K562 (cell line): ENCODE measurements at regions not wholly inside any gene's neighbourhood (a gene's known extent, or its start where the extent isn't known, plus 50 kb on each side); places are given as distances from the start of the nearest gene placed in this dataset.

Experiments
- ATAC-seq: fragments of 200-7000 bp; cut with Tn5 transposase; 3 replicates; pipeline ENCODE4 v1.9.1; 2020; ENCODE audit warnings: moderate library complexity
- BruUV-seq: library from RNA; stranded (reverse); fragments of 400-500 nt; replicated peaks from 2 replicates; lab custom pipeline; 2021; lab: Mats Ljungman, UMichigan
- CTCF ChIA-PET: fragments of 300-600 bp; formaldehyde crosslinking; extraction: SDS; loops from one replicate; lab custom pipeline; 2021; ENCODE audit warnings: low intra/inter-chr PET ratio; lab: Yijun Ruan, JAX
- POLR2A ChIA-PET: fragments of 300-600, 350-650 bp; sonication (Branson Sonifier 250); formaldehyde crosslinking; extraction: SDS; loops from one replicate; lab custom pipeline; 2021; ENCODE audit warnings: antibody characterized with exemption, inconsistent platforms; lab: Yijun Ruan, JAX
- DNase-seq, 4 experiments: peaks; one replicate each; pipeline versions ENCODE4 v3.0.0 to v3.0.0-alpha.2; 2011 to 2018; ENCODE audit warnings: low spot score in 3 of 4, mixed read lengths in 3 of 4; ENCODE audit errors: extremely low read depth in 1 of 4
- FAIRE-seq: peaks from 2 replicates; lab custom pipeline; 2011; peaks lifted over from hg19 to GRCh38; lab: Jason Lieb, UNC
- H2AFZ ChIP-seq: 2 replicates; pipeline ENCODE4 v1.6.0; 2011; ENCODE audit warnings: low read depth, low read length, control low read depth, inconsistent platforms
- H3K27ac ChIP-seq: fragments of 200-600 bp; 3 replicates; pipeline ENCODE4 v1.8.0; 2011; ENCODE audit warnings: low read depth, mild to moderate bottlenecking, control low read depth, inconsistent platforms, low read length, moderate library complexity, mixed read lengths; ENCODE audit errors: extremely low read depth
- H3K27me3 ChIP-seq, 2 experiments: fragments of 300-600 bp in 1 of 2; 2 replicates in 1 of 2; 3 replicates in 1 of 2; pipeline versions ENCODE4 v1.6.0 to v1.8.0; 2011; ENCODE audit warnings: inconsistent platforms in 2 of 2, low read length in 2 of 2, mild to moderate bottlenecking in 1 of 2, mixed read lengths in 1 of 2, moderate library complexity in 1 of 2; ENCODE audit not compliant: control insufficient read depth in 2 of 2, insufficient read depth in 2 of 2
- H3K36me3 ChIP-seq: fragments of 300-600 bp; 3 replicates; pipeline ENCODE4 v1.8.0; 2011; ENCODE audit warnings: mild to moderate bottlenecking, low read length, inconsistent platforms; ENCODE audit not compliant: control insufficient read depth, insufficient read depth
- H3K4me1 ChIP-seq, 2 experiments: fragments of 200-600 bp in 1 of 2; replicated peaks in 1 of 2; 2 replicates in 1 of 2; 3 replicates in 1 of 2; pipeline versions ENCODE4 v1.5.1 to v1.8.0; 2011; ENCODE audit warnings: inconsistent platforms in 2 of 2, low read length in 2 of 2, mild to moderate bottlenecking in 1 of 2, mixed read lengths in 1 of 2, moderate library complexity in 1 of 2; ENCODE audit not compliant: control insufficient read depth in 2 of 2, insufficient read depth in 2 of 2
- H3K4me2 ChIP-seq: 2 replicates; pipeline ENCODE4 v1.6.1; 2011; ENCODE audit warnings: low read length, control low read depth, inconsistent platforms, mixed read lengths; ENCODE audit not compliant: insufficient read depth
- H3K4me3 ChIP-seq: fragments of 200-600 bp; sonication (generic), shearing (Covaris generic); 2 replicates; pipeline ENCODE4 v1.5.1; 2016; ENCODE audit warnings: control low read depth, inconsistent platforms
- H3K79me2 ChIP-seq: fragments of 200-600 bp; 3 replicates; pipeline ENCODE4 v1.8.0; 2011; ENCODE audit warnings: low read length, inconsistent platforms; ENCODE audit not compliant: control insufficient read depth, insufficient read depth
- H3K9ac ChIP-seq, 2 experiments: 2 replicates each; pipeline versions ENCODE4 v1.6.0 to v1.6.1; 2011; ENCODE audit warnings: low read depth in 2 of 2, low read length in 2 of 2, control low read depth in 1 of 2, inconsistent platforms in 1 of 2, mild to moderate bottlenecking in 1 of 2, mixed read lengths in 1 of 2; ENCODE audit not compliant: insufficient read depth in 1 of 2
- H3K9me1 ChIP-seq: one replicate; pipeline ENCODE4 v1.6.0; 2011; ENCODE audit warnings: inconsistent platforms, mild to moderate bottlenecking, low read length, moderate library complexity; ENCODE audit not compliant: control insufficient read depth, insufficient read depth
- H3K9me3 ChIP-seq: replicated peaks from 2 replicates; pipeline ENCODE4 v1.5.1; 2011; ENCODE audit warnings: low read depth, low read length, inconsistent platforms; ENCODE audit not compliant: control insufficient read depth, insufficient read depth
- H4K20me1 ChIP-seq: replicated peaks from 2 replicates; pipeline ENCODE4 v1.6.1; 2011; ENCODE audit warnings: low read length, inconsistent platforms, mixed read lengths; ENCODE audit not compliant: control insufficient read depth, insufficient read depth
- MED1 ChIP-seq: sonication (generic); formaldehyde crosslinking; IDR thresholded peaks from 2 replicates; pipeline ENCODE4 v1.8.1; 2023; ENCODE audit warnings: missing genetic modification reagents, borderline replicate concordance
- MYC ChIP-seq, 2 experiments: fragments of 250-450 bp in 1 of 2; sonication (Bioruptor Pico) in 1 of 2; IDR thresholded peaks; 2 replicates each; pipeline versions ENCODE4 v1.5.1 to v1.6.1; 2012 to 2021; ENCODE audit warnings: low read depth in 2 of 2, borderline replicate concordance in 1 of 2, improper control_type of control experiment in 1 of 2, low read length in 1 of 2, mild to moderate bottlenecking in 1 of 2, moderate library complexity in 1 of 2
- RAD21 ChIP-seq, 2 experiments: fragments of 250-450 bp in 1 of 2; fragments of 450-650 bp in 1 of 2; sonication (Bioruptor Pico) in 1 of 2; formaldehyde crosslinking in 1 of 2; IDR thresholded peaks in 1 of 2; conservative IDR thresholded peaks in 1 of 2; 2 replicates each; pipeline versions ENCODE4 v1.4.0 to v1.8.0; 2020 to 2022; ENCODE audit warnings: mild to moderate bottlenecking in 2 of 2, moderate library complexity in 1 of 2
- ZNF644 ChIP-seq: fragments of 200-800 bp; sonication (Bioruptor generic); IDR thresholded peaks from 2 replicates; pipeline ENCODE4 v1.6.1; 2016; ENCODE audit warnings: low read depth, missing genetic modification characterization, missing compliant biosample characterization
- WGBS: fragments of 100-300 bp; shearing (Covaris generic); methylation state at CpG from one replicate; pipeline ENCODE4 v1.1.6; 2016; ENCODE audit warnings: low coverage, mixed read lengths; ENCODE audit not compliant: insufficient coverage; ENCODE audit errors: missing lambda C conversion rate; 5-methylcytosine and 5-hydroxymethylcytosine counted together
- in situ Hi-C: fragments of 300-500 bp; cut with MboI; formaldehyde crosslinking; loops from 4 replicates; pipeline ENCODE4 v1.15.0; 2018; ENCODE audit warnings: inconsistent platforms, mixed read lengths
- intact Hi-C: fragments of 100-400 bp; cut with micrococcal nuclease; formaldehyde crosslinking; loops from 2 replicates; pipeline ENCODE4 v1.14.2; 2022
- TF ChIP-seq, protein P1 (sequence below): fragments of 450-650 bp; IDR thresholded peaks from 2 replicates; pipeline ENCODE4 v1.6.1; 2016; ENCODE audit warnings: low read depth

DNA sequence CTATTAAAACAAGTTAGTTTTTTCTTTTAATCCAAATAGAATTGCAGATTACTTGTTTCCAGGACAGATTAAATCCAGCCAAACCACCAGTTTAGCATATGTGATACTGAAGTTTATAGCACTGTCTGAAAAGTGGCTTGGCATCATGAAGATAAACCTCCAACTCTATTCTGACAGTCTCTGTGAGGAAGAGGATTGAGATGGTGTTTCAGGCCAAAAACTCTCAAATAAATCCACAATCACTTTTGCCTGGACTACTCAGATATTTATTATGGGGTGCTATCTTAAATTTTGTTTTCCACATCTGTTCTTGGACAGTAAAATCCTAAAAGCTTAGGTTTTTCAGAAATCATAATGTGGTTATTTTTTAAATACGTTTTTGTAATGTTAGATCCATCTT is 161.7 kb upstream of the SEMA3C start:
- BruUV-seq, result no TSS peak

More for the DNA sequence above, 161.7 kb upstream of the SEMA3C start:
- no peaks in the 10 kb centered on the region for H3K9me1 ChIP-seq
- H3K9ac ChIP-seq, result no peak overlapping the region
- intact Hi-C loops, result no loop called here
- H3K4me2 ChIP-seq, result no peak overlapping the region
- no peak overlapping the region for H3K4me3 ChIP-seq
- TF ChIP-seq ZNF644, result no peak
- no peak for TF ChIP-seq MYC (IDR thresholded peaks at IDR 0.05; ENCODE audit: low read depth, low read length)
- no peak for TF ChIP-seq MYC (CRISPR knock-in tag; IDR thresholded peaks at IDR 0.05; ENCODE audit: borderline replicate concordance, low read depth)
- TF ChIP-seq RAD21 (CRISPR knock-in tag; conservative IDR thresholded peaks at IDR 0.05 in 1 of 2, IDR thresholded peaks at IDR 0.05 in 1 of 2), result no peak
- TF ChIP-seq, protein P1, sequence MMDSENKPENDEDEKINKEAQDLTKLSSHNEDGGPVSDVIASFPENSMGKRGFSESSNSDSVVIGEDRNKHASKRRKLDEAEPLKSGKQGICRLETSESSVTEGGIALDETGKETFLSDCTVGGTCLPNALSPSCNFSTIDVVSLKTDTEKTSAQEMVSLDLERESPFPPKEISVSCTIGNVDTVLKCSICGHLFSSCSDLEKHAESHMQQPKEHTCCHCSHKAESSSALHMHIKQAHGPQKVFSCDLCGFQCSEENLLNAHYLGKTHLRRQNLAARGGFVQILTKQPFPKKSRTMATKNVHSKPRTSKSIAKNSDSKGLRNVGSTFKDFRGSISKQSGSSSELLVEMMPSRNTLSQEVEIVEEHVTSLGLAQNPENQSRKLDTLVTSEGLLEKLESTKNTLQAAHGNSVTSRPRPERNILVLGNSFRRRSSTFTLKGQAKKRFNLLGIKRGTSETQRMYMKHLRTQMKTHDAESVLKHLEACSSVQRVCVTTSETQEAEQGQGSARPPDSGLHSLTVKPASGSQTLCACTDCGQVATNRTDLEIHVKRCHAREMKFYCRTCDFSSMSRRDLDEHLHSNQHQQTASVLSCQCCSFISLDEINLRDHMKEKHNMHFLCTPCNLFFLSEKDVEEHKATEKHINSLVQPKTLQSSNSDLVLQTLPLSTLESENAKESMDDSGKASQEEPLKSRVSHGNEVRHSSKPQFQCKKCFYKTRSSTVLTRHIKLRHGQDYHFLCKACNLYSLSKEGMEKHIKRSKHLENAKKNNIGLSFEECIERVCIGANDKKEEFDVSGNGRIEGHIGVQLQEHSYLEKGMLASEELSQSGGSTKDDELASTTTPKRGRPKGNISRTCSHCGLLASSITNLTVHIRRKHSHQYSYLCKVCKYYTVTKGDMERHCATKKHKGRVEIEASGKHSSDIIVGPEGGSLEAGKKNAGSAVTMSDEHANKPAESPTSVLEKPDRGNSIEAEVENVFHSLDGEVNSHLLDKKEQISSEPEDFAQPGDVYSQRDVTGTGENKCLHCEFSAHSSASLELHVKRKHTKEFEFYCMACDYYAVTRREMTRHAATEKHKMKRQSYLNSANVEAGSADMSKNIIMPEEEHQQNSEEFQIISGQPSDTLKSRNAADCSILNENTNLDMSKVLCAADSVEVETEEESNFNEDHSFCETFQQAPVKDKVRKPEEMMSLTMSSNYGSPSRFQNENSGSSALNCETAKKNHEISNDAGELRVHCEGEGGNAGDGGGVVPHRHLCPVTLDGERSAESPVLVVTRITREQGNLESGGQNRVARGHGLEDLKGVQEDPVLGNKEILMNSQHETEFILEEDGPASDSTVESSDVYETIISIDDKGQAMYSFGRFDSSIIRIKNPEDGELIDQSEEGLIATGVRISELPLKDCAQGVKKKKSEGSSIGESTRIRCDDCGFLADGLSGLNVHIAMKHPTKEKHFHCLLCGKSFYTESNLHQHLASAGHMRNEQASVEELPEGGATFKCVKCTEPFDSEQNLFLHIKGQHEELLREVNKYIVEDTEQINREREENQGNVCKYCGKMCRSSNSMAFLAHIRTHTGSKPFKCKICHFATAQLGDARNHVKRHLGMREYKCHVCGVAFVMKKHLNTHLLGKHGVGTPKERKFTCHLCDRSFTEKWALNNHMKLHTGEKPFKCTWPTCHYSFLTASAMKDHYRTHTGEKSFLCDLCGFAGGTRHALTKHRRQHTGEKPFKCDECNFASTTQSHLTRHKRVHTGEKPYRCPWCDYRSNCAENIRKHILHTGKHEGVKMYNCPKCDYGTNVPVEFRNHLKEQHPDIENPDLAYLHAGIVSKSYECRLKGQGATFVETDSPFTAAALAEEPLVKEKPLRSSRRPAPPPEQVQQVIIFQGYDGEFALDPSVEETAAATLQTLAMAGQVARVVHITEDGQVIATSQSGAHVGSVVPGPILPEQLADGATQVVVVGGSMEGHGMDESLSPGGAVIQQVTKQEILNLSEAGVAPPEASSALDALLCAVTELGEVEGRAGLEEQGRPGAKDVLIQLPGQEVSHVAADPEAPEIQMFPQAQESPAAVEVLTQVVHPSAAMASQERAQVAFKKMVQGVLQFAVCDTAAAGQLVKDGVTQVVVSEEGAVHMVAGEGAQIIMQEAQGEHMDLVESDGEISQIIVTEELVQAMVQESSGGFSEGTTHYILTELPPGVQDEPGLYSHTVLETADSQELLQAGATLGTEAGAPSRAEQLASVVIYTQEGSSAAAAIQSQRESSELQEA, result no peak
- TF ChIP-seq MED1, result no peak
- in situ Hi-C loops, result no loop called here
- ChIA-PET CTCF (no interaction called here), POLR2A (interaction anchor here (0.6 kb wide), 1 partner anchor 102 kb away, joined by 4 read pairs; no protein-coding TSS in a partner anchor)
- no peaks in the 10 kb centered on the region for H4K20me1 ChIP-seq
- ATAC-seq (no peak), FAIRE-seq (no peak), DNase-seq (no peak)
- H3K27me3 ChIP-seq, result no peaks in the 10 kb centered on the region
- H3K79me2 ChIP-seq, result no peaks in the 10 kb centered on the region
- H3K4me1 ChIP-seq, result no peaks in the 10 kb centered on the region
- no peak overlapping the region for H3K27ac ChIP-seq
- no peak overlapping the region for H2AFZ ChIP-seq
- 18% methylated on average over 1 of the region's 1 CpG for WGBS
- no peaks in the 10 kb centered on the region for H3K36me3 ChIP-seq
- H3K9me3 ChIP-seq, result no peaks in the 10 kb centered on the region
